CD4-positive, alpha-beta T cell treated with Interleukin-1 beta for 1 hour (primary cell): ENCODE measurements at regions not wholly inside any gene's neighbourhood (a gene's known extent, or its start where the extent isn't known, plus 50 kb on each side); places are given as distances from the start of the nearest gene placed in this dataset.

Experiments used
- DNase-seq, 2 donors: peaks; one replicate each; pipeline ENCODE4 v3.0.0-alpha.2; 2020 to 2022

DNA sequence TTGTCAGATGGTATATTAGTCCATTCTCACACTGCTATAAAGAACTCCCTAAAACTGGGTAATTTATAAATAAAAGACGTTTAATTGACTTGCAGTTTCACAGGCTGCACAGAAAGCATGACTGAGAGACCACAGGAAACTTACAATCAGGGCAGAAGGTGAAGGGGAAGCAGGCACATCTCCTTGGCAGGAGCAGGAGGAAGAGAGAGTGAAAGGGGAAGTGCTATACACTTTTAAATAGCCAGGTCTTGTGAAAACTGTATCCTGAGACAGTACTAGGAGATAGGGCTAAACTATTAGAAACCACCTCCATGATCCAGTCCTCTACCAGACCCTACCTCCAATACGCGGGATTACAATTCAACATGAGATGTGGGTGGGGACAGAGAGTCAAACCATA, 193.9 kb upstream of the KCNG1 start:
- no peak for DNase-seq

DNA sequence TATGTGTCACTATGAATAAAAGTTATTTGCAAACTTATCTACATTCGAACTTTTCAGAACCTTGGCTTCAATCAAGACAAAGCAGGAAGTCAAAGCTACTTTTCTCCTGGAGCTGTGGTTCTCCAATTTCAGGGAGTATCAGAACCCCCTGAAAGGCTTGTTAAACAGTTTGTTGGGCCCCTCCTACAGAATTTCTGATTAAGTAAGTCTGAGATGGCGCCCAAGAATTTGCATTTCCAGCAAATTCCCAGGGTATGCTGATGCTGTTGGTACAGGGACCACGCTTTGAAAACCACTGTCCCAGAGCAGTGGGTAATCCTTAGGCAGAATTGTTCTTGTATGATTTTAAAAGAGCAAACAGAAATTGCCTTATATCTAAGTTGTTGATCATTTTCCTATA, 189.9 kb upstream of the KCNG1 start:
- DNase-seq, result no peak

DNA sequence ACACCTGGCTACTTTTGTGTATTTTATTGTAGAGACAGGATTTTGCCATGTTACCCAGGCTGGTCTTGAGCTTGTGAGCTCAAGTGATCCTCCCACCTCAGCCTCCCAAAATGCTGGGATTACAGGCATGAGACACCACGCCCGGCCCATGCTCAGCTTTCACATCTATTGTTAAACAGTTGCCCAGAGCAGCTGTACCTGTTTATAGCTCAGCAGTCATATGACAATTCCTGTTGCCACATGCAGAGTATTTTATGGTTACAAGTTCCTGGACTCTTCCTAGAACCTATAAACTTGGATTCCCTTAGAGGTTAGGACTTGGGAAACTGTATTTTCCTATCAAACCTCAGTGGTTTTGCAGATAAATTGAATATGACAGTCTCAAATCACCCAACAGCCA, 188.3 kb upstream of the KCNG1 start:
- DNase-seq, result no peak

- DNase-seq, result no peak
Observed at GRCh38 chr20:51210084-51210483, 187.2 kb upstream of the KCNG1 start.

DNA sequence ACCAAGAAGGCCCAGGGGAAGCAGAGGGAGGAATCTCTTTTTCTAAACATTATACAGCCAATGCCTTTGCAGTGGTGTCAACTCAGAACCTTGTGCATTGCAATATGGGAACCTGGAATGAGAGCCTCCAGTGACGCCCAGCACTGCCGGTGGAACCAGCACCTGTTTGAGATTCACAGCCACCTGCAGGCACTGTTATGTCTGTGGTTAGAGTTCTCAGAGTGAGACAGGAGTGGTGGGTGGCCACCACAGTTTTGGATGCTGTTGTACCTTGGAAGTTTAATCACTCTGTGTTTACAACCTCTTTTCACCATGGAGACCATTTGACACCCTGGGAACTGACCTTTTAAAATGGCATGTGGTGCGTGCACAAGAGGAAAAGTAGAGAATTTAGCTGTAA, 185.3 kb upstream of the KCNG1 start:
- DNase-seq, result no peak

- DNase-seq, result no peak
Observed at GRCh38 chr20:51206032-51206662, 183.2 kb upstream of the KCNG1 start.

DNA sequence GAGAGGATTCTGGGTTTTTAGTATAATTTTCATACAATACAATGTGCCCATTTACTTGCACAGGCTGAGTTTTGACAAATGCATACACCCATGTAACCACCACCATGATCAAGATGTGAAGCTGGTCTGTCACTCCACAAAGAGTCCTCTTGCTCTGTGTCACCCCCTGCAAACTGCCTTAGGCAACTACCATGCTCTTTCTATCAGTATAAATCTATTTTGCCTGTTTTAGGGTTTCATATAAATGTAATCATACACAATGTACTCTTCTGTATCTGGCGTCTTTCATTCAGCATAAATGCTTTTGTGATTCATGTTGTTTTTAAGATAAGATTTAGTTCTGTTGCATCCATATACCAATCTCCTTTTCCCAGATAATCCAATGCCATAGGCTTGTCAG, 181.9 kb upstream of the KCNG1 start:
- DNase-seq, result no peak

- no peak for DNase-seq
Observed at GRCh38 chr20:51204051-51204715, 181.3 kb upstream of the KCNG1 start.

DNA sequence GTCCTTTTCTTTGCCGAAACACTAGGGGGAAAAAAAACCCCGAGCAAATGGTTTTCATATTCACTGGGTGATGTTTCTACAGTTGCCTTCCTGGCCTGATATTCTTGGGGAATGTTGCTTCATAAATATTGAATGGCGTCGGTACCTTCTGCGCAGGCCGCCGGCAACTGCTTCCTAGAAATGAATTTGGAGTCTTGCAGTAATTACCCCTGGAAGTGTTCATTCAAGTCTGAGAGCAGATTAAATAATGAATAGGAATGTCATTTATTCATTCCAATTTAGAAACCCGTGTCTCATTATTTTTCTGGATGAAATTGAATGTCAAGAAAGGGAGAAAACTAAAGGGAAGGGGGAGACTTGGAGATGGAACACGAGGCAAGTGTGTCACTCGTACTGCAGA, 179.4 kb upstream of the KCNG1 start:
- no peak for DNase-seq

DNA sequence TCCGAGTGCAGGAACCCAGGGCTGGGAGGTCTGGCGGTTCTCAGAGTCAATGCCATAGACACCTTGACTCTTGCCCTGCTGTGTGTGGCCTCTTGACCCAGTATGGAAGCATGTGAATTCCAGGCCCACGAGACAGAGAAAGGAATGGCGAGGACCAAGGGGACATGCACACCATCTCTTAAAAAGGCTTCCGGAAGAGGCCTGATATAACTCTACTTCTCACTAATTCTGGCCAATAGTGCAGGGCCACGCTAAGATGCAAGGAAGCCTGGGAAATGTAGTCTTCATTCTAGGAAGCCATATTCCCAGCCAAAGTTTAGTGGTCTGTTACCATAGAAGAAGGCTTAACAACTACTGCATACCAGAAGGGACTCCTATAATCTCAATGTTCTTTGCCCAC, 177.0 kb upstream of the KCNG1 start:
- DNase-seq, result no peak

DNA sequence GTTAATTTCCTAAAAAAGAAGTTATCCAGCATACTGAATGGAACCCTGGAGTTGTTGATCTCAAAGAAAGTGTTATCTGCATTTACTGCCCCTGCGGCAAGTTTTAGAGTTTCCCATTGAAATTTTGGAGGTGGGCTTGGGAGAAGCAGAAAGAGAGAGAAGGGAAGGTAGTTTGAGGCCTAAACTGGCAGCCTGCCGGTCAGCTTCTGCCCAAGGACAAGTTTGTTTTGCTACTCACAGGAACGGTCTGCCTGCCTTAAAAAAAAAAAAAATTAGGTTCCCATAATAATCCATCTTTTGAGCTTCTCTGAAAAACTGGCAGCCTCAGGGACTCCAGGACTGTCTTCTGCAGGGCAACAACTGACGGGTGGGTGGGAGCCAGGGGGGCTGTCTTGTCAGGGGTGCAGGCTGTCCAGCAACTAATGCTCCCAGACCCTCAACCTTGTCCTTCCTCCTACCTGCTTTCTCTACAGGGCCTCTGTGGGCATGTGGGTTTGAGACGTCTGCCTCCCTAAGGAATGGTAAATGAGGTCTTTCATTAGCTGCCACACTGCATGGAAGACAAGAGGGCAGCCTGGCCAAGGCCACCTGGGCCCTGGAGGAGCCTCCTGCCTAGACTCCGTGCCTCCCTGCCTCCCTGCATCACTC, 176.1 kb upstream of the KCNG1 start:
- no peak for DNase-seq

GRCh38 chr20:51198238-51198637, 175.3 kb upstream of the KCNG1 start:
- no peak for DNase-seq

DNA sequence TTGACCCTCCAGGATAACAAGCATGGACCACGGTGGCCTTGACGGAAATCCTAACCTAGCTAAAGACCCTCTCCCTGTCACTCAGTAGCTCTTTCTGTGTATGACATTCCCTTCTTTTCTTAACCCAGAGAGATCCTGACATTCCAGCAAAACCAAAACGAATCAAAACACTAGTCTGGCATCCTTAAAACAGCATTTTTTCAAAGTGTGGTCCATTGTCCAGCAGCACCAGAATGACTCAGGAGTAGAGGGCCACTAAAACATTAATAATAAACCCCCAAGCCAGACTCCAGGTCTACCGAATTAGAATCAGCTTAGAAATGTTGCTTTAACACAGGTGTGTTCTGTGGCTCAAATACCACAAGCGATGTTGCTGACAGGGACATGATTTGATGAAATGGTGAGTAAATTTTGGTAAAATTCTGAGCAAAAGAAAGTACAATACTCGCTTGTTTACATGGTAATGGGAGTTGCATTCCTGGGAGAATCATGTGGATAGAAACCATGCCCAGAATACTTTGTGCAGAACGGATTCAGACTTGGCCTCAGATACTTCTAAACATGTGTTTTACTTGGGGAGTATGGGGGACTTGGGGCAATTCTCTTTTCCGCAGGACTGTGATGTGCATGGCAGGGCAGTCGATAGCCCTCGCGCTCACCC, 174.2 kb upstream of the KCNG1 start:
- no peak for DNase-seq

DNA sequence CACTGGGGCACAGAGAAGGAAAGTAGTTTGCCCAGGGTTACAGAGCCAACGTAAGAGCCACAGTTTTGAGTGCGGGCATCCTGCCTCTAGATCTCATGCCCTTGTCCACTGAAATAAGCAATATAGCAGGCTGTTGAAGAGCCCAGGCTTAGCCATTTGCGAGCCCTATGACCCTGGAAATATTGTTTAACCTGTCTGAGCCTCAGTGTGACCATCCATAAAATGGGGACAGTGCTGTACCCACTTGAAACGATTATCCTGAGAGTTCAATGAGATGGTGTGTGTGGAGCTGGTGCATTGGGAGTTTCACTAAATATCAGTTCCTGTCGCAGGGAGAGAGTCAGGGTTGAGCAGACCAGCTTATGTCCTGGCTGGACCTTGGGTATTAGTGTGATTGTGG, 173.1 kb upstream of the KCNG1 start:
- DNase-seq, result no peak

DNA sequence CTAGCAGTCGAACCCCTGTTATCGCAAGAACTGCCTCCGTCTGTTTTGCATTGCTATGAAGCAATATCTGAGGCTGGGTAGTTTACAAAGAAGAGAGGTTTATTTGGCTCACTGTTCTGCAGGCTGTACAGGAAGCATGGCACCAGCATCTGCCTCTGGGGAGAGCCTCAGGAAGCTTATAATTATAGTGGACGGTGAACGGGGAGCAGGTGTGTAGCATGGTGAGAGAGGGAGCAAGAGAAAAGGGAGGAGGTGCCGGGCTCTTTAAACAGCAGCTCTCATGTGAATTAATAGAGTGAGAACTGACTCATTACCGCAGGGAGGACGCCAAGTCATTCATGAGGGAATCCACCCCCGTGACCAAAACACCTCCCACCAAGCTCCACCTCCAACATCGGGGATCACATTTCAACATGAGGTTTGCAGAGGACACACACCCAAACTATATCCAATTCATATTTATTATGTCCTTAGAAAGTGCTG, 172.6 kb upstream of the KCNG1 start:
- DNase-seq, result no peak

DNA sequence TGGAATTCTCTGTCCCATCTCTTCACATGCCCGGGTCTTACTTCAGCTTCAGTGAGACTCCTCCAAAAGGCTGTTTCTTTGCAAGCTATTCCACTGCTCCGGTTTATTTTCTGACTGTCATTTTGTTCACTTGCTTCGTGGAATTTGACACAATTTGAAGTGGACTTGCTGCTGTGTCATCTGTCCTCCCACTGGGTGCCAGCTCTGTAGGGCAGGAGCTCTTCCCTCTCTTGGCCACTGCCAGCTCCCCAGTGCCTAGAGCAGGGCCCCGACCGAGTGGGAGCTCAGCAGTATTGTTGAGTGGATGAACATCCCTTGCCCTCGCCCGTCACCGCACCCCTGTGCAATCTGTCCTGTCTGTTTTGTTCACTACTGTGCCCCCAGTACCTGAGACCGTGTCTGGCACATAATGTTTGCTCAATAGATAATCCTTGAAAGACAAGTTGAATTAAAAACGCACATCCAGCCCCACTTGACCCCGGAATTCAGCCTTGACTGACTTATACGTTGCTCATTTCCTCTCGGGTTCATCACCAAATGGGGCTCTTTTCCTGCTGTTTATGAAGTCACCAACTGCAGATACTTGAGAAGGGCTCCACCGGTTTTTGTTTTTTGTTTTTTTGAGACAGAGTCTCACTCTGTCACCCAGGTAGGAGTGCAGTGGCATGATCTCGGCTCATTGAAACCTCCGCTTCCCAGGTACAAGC, 170.3 kb upstream of the KCNG1 start:
- no peak for DNase-seq

DNA sequence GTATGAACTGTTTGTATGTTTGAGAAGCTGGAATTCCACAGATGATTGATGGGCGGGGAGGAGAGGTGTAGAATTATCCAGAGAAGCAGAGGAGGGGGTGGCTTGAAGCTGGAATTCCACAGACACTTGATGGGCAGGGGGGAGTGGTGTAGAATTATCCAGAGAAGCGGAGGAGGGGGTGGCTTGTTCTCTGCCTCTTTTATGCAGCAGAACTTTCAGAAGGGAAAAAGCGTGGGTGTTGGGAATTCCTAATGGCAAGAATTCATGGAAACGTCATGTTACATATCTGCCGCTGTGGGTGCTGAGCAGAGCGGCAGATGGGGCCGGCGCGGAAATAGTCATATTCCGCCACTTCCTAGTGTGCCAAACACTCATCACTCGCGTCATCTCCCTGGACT, 167.9 kb upstream of the KCNG1 start:
- no peak for DNase-seq

DNA sequence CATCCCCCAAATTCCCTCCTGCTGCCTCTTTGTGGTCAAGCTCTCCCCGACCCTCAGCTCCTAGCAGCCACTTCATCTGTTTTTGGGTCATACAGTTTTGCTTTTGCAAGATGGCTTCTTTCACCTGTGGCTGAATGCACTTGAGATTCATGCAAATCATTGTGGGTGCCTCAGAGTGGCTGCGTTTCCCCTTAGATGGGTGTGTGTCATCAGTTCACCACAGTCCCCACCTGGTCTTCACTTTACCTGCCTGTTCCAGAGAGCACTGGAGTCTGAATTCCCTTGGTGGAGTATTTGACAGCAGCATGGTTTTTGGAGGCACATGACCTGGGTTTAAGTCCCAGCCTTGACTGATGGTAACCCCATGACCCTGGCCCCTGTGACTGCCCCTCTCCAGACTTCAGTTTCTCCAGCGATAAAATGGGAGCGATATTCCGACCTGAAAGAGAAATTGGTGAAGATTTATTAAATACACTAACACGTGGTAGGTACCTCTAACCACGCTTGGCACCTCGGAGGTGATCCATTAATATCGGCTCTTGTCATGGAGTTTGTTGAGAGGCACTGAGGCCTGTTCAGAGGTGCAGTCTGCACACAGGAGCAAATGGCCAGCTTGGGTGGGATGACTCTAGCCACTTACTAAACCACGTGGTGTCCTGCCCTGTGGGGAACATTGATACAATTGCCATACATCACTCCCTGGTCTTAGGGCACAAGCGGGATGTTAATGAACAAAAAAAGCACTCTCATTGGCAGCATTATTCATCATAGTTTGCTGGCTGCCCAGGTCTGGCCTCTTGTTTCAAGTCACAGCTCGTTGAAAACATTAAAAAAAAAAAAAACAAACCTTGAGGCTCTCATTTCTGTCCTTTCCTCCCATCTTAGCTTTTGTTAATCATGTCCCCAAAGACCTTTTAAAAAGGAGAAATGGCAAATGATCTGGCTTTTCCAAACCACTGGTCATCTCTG, 167.2 kb upstream of the KCNG1 start:
- DNase-seq, result no peak

DNA sequence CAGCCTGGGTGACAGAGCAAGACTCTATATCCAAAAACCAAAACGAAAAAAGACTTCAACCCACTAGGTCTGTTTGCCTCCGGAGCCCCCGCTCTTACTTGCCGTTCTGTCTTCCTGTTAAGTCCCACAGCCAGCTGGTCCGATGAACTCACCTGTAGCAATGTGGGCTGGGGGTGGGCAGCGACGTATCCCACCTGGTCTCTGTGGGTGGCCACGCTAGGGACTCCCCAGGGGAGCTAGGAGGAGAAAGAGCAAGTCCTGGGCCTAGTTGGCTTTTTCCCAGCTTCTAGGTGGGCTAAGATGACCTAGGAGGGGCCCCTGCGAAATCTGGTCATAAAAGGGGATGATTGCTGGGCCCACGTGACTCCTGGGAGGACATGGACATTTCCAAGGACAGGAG, 166.0 kb upstream of the KCNG1 start:
- no peak for DNase-seq

DNA sequence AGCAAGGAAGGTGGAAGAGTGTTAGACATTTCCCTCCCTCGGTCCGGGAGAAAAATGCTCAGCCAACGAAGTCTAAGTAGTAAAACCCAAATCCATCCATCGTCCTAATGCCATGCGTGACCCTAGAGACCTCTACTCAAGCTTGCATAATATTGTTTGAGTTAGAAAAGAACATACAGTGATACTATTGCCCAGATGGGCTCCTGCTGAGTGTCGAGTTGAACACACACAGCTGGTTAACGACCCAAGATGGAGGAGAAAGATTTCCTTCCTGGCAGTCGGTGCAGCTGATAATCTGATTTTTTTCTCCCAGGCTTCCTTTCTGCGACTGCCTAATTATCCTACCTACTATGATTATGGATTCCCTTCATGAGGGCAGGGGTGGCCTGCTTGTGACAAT, 164.4 kb upstream of the KCNG1 start:
- no peak for DNase-seq

DNA sequence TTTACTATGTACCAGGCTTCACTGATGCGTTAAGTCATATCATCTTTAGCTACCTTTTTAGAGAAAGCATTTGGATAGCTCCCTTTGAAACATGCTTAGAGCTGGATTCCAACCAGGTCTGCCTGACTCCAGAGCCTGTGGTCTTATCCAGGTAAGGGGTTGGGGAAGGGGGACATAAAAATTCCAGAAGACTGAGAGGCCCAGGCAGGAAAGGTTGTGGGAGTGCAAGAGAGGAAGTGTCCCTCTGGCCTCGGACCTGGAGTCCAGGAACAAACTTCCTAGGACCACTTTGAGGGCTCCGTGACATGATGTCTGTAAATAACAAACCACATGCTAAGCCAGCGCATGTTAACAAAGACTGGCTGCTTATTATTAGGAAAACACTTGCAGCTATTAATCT, 163.0 kb upstream of the KCNG1 start:
- DNase-seq, result no peak

DNA sequence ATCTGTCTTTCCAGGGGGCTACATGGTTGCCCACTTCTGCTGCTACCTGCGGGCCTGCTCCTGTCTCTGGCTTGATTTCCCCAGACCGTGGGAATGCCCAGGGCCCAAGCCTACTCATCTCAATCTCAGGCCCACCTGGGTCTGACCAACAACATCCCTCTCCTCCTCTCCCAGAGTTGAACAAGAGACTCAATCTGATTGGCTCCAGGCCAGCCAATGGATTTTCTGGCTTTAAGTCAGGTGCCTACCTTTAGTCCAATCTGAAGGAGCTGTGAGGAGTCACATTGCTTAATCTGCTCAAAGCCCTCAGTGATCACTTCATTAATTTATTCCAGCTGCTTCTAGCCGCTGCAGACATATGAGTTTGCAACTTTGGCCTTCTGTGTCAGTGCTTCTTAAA, 162.4 kb upstream of the KCNG1 start:
- no peak for DNase-seq
